CD14-positive monocyte (primary cell): ENCODE measurements at regions not wholly inside any gene's neighbourhood (a gene's known extent, or its start where the extent isn't known, plus 50 kb on each side); places are given as distances from the start of the nearest gene placed in this dataset.

Experiments
- DNase-seq, 3 donors: peaks; one replicate each; pipeline ENCODE4 v3.0.0-alpha.2; 2011 to 2022
- H2AFZ ChIP-seq: 2 replicates; pipeline ENCODE4 v1.6.0; 2012; ENCODE audit warnings: mild to moderate bottlenecking, low read depth, low read length, inconsistent platforms; ENCODE audit not compliant: insufficient read depth, poor library complexity, severe bottlenecking
- H3K27ac ChIP-seq, 2 donors: 1 replicate in 1 of 2; 2 replicates in 1 of 2; pipeline ENCODE4 v1.5.1; 2012 to 2013; ENCODE audit warnings: low read length in 2 of 2, control low read depth in 1 of 2, inconsistent platforms in 1 of 2, low read depth in 1 of 2, mild to moderate bottlenecking in 1 of 2
- H3K27me3 ChIP-seq, 2 donors: one replicate each; pipeline versions ENCODE4 v1.6.0 to v1.6.1; 2011 to 2013; ENCODE audit warnings: low read length in 2 of 2; ENCODE audit not compliant: control insufficient read depth in 2 of 2, insufficient read depth in 2 of 2
- H3K36me3 ChIP-seq, 2 donors: replicated peaks in 1 of 2; 1 replicate in 1 of 2; 2 replicates in 1 of 2; pipeline versions ENCODE4 v1.5.1 to v1.6.1; 2012 to 2013; ENCODE audit warnings: low read length in 2 of 2, control low read depth in 1 of 2, inconsistent platforms in 1 of 2, mild to moderate bottlenecking in 1 of 2; ENCODE audit not compliant: insufficient read depth in 2 of 2, control insufficient read depth in 1 of 2
- H3K4me1 ChIP-seq, 2 donors: 1 replicate in 1 of 2; 2 replicates in 1 of 2; pipeline versions ENCODE4 v1.5.1 to v1.6.1; 2012 to 2013; ENCODE audit warnings: low read length in 2 of 2, control low read depth in 1 of 2, inconsistent platforms in 1 of 2, mild to moderate bottlenecking in 1 of 2, moderate library complexity in 1 of 2; ENCODE audit not compliant: insufficient read depth in 2 of 2, control insufficient read depth in 1 of 2
- H3K4me2 ChIP-seq: replicated peaks from 2 replicates; pipeline ENCODE3; 2012; ENCODE audit warnings: low read length, moderate library complexity, mild to moderate bottlenecking; ENCODE audit not compliant: poor library complexity, severe bottlenecking; ENCODE audit errors: extremely low read depth
- H3K4me3 ChIP-seq, 3 experiments: fragments of 200-600 bp in 1 of 3; sonication (generic) in 1 of 3; replicated peaks in 1 of 3; 1 replicate in 2 of 3; 2 replicates in 1 of 3; pipeline ENCODE4 v1.5.1; 2011 to 2013; ENCODE audit warnings: low read length in 3 of 3, mild to moderate bottlenecking in 3 of 3, control low read depth in 2 of 3, low read depth in 2 of 3, inconsistent platforms in 1 of 3, moderate library complexity in 1 of 3
- H3K79me2 ChIP-seq: 2 replicates; pipeline ENCODE4 v1.6.0; 2012; ENCODE audit warnings: mild to moderate bottlenecking, control low read depth, inconsistent platforms, low read length, moderate library complexity; ENCODE audit not compliant: insufficient read depth
- H3K9ac ChIP-seq: 2 replicates; pipeline ENCODE4 v1.6.0; 2017; ENCODE audit warnings: low read length, mild to moderate bottlenecking; ENCODE audit not compliant: insufficient read depth, poor library complexity, severe bottlenecking
- H3K9me3 ChIP-seq, 2 donors: replicated peaks in 1 of 2; 1 replicate in 1 of 2; 2 replicates in 1 of 2; pipeline versions ENCODE4 v1.5.1 to v1.6.1; 2012 to 2013; ENCODE audit warnings: low read length in 2 of 2, control low read depth in 1 of 2; ENCODE audit not compliant: control insufficient read depth in 1 of 2, insufficient read depth in 1 of 2
- H4K20me1 ChIP-seq: 2 replicates; pipeline ENCODE4 v1.6.0; 2012; ENCODE audit warnings: mild to moderate bottlenecking, low read length, control low read depth, moderate library complexity; ENCODE audit not compliant: insufficient read depth
- H3K27ac Mint-ChIP-seq, 7 donors: one replicate each; pipeline ENCODE4 v1.8.0; 2020; ENCODE audit warnings: mild to moderate bottlenecking in 7 of 7, mixed read lengths in 7 of 7, moderate library complexity in 6 of 7, inconsistent platforms in 2 of 7
- H3K27me3 Mint-ChIP-seq, 3 donors: one replicate each; pipeline ENCODE4 v1.8.0; 2021 to 2022; ENCODE audit warnings: low read depth in 3 of 3, mild to moderate bottlenecking in 3 of 3, mixed read lengths in 3 of 3, moderate library complexity in 3 of 3, inconsistent platforms in 1 of 3
- H3K36me3 Mint-ChIP-seq, 2 donors: one replicate each; pipeline ENCODE4 v1.8.0; 2020; ENCODE audit warnings: mixed read lengths in 2 of 2, inconsistent platforms in 1 of 2, mild to moderate bottlenecking in 1 of 2
- H3K4me1 Mint-ChIP-seq: one replicate; pipeline ENCODE4 v1.8.0; 2020; ENCODE audit warnings: mild to moderate bottlenecking, mixed read lengths
- H3K4me3 Mint-ChIP-seq, 2 donors: one replicate each; pipeline ENCODE4 v1.8.0; 2020; ENCODE audit warnings: mild to moderate bottlenecking in 2 of 2, mixed read lengths in 2 of 2, moderate library complexity in 1 of 2
- H3K9me3 Mint-ChIP-seq, 7 donors: one replicate each; pipeline ENCODE4 v1.8.0; 2020 to 2022; ENCODE audit warnings: mixed read lengths in 7 of 7, mild to moderate bottlenecking in 6 of 7, moderate library complexity in 6 of 7, inconsistent platforms in 2 of 7
- CTCF ChIP-seq: fragments of 200-600 bp; IDR thresholded peaks from one replicate; pipeline ENCODE4 v1.8.0; 2022; ENCODE audit warnings: antibody characterized with exemption, mild to moderate bottlenecking
- whole genome bisulfite sequencing: methylation state at CpG from one replicate; pipeline ENCODE4 v1.1.5; 2013; ENCODE audit warnings: missing lambda C conversion rate; ENCODE audit not compliant: insufficient coverage; 5-methylcytosine and 5-hydroxymethylcytosine counted together
- intact Hi-C, 2 donors: fragments of 100-400 bp; cut with micrococcal nuclease; formaldehyde crosslinking; loops; one replicate each; pipeline versions ENCODE4 v1.15.0 to v1.15.1; 2023

GRCh38 chr6:112929641-112930040 is 582.5 kb downstream of the RFPL4B start:
- no peak overlapping the region for H3K27ac Mint-ChIP-seq
- no peaks in the 10 kb centered on the region for H3K4me1 ChIP-seq
- peaks cover 0 to 3% (median 0%) of the 10 kb centered on the region in 7 donors for H3K9me3 Mint-ChIP-seq
- TF ChIP-seq CTCF: no peak
- H2AFZ ChIP-seq: no peak overlapping the region
- no peak overlapping the region for H3K4me3 Mint-ChIP-seq
- H3K27me3 ChIP-seq: no peaks in the 10 kb centered on the region
- no peaks in the 10 kb centered on the region for H3K79me2 ChIP-seq
- no peaks in the 10 kb centered on the region for H3K4me1 Mint-ChIP-seq
- H3K9ac ChIP-seq: no peak overlapping the region
- no peak for DNase-seq
- no peak overlapping the region for H3K4me2 ChIP-seq
- H3K4me3 ChIP-seq: no peak overlapping the region
- H4K20me1 ChIP-seq: no peaks in the 10 kb centered on the region
- H3K27ac ChIP-seq: no peak overlapping the region
- H3K9me3 ChIP-seq: peaks cover 0 to 5% of the 10 kb centered on the region in 2 donors
- no peaks in the 10 kb centered on the region for H3K36me3 ChIP-seq
- intact Hi-C loops: no loop called here
- no peaks in the 10 kb centered on the region for H3K36me3 Mint-ChIP-seq
- peaks cover 0 to 2% (median 0%) of the 10 kb centered on the region in 3 donors for H3K27me3 Mint-ChIP-seq

DNA sequence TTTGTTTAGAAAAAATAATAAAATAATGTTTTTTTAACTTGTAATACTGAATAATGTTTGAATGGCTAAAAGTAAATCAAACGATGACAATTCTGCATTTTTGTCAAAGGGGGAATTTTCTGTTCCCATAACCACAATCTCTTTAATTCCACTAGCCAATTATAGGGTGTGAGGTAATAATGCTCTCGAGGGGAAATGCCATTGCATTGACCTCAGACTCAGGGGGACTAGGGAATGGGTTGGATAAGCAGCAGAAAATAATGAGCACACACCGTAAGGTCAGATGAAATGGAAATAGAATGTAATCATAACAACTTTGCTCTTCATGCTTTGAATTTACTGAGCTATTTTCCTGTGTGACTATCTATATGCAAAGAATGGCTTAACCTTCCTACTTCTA is 584.7 kb downstream of the RFPL4B start:
- Histone ChIP-seq H3K4me2 (no peak overlapping the region), H4K20me1 (no peaks in the 10 kb centered on the region), H3K9me3 (peaks cover 0 to 4% of the 10 kb centered on the region in 2 donors), H2AFZ (no peak overlapping the region), H3K79me2 (no peaks in the 10 kb centered on the region), H3K4me3 (no peak overlapping the region), H3K9ac (no peak overlapping the region), H3K36me3 (no peaks in the 10 kb centered on the region), H3K27ac (no peak overlapping the region), H3K27me3 (no peaks in the 10 kb centered on the region), H3K4me1 (no peaks in the 10 kb centered on the region)
- no peaks in the 10 kb centered on the region for H3K4me1 Mint-ChIP-seq
- H3K9me3 Mint-ChIP-seq: peaks cover 0 to 2% (median 0%) of the 10 kb centered on the region in 7 donors
- no peaks in the 10 kb centered on the region for H3K36me3 Mint-ChIP-seq
- WGBS: no CpG with 5 or more reads among the region's 3 CpGs
- no peak for TF ChIP-seq CTCF
- no peak for DNase-seq
- H3K4me3 Mint-ChIP-seq: no peak overlapping the region
- H3K27me3 Mint-ChIP-seq: peaks cover 0 to 2% (median 0%) of the 10 kb centered on the region in 3 donors
- H3K27ac Mint-ChIP-seq: no peak overlapping the region
- intact Hi-C loops: no loop called here
